ENCODE measurements at regions not wholly inside any gene's neighbourhood (a gene's known extent, or its start where the extent isn't known, plus 50 kb on each side); places are given as distances from the start of the nearest gene placed in this dataset.

- ATAC-seq: no peak
Measured at GRCh38 chr11:81839976-81840375, 893.7 kb downstream of the FAM181B start.

GRCh38 chr11:81839016-81839415 is 894.6 kb downstream of the FAM181B start:
- no peak for TF ChIP-seq SNAI2 (CRISPR knock-in tag; IDR thresholded peaks at IDR 0.05)
- no peak for TF ChIP-seq TSHZ2 (CRISPR knock-in tag; IDR thresholded peaks at IDR 0.05)
- no peak for TF ChIP-seq ZNF70 (CRISPR knock-in tag; IDR thresholded peaks at IDR 0.05)
- TF ChIP-seq ZFP30 (CRISPR knock-in tag; IDR thresholded peaks at IDR 0.05): no peak
- TF ChIP-seq ZFP3 (CRISPR knock-in tag; IDR thresholded peaks at IDR 0.05): no peak
- no peak for TF ChIP-seq ZC3H10 (CRISPR knock-in tag; IDR thresholded peaks at IDR 0.05)
- TF ChIP-seq ISL1 (CRISPR knock-in tag; IDR thresholded peaks at IDR 0.05): no peak
- no peak for TF ChIP-seq BACH2 (CRISPR knock-in tag; IDR thresholded peaks at IDR 0.05; ENCODE audit: borderline replicate concordance)
- no peak for TF ChIP-seq TCF4 (CRISPR knock-in tag; IDR thresholded peaks at IDR 0.05; ENCODE audit: borderline replicate concordance)
- no peak for TF ChIP-seq ZNF565 (CRISPR knock-in tag; conservative IDR thresholded peaks at IDR 0.05; ENCODE audit: low read depth)
- no peak for TF ChIP-seq PPARA (CRISPR knock-in tag; IDR thresholded peaks at IDR 0.05; ENCODE audit: borderline replicate concordance)
- TF ChIP-seq CREB5 (CRISPR knock-in tag; IDR thresholded peaks at IDR 0.05; ENCODE audit: low read depth): no peak
- no peak for TF ChIP-seq TOX (CRISPR knock-in tag; IDR thresholded peaks at IDR 0.05; ENCODE audit: borderline replicate concordance)
- no peak for TF ChIP-seq RARB (CRISPR knock-in tag; IDR thresholded peaks at IDR 0.05)
- no peak for ATAC-seq

More at GRCh38 chr11:81839976-81840375, 893.7 kb downstream of the FAM181B start:
- TF ChIP-seq TSHZ2 (CRISPR knock-in tag; IDR thresholded peaks at IDR 0.05) (no peak), RARB (CRISPR knock-in tag; IDR thresholded peaks at IDR 0.05) (no peak), TOX (CRISPR knock-in tag; IDR thresholded peaks at IDR 0.05; ENCODE audit: borderline replicate concordance) (no peak), ZNF70 (CRISPR knock-in tag; IDR thresholded peaks at IDR 0.05) (no peak), CREB5 (CRISPR knock-in tag; IDR thresholded peaks at IDR 0.05; ENCODE audit: low read depth) (no peak)

- TF ChIP-seq TCF4 (CRISPR knock-in tag; IDR thresholded peaks at IDR 0.05; ENCODE audit: borderline replicate concordance) (no peak), CSRNP3 (CRISPR knock-in tag; IDR thresholded peaks at IDR 0.05) (no peak), POU6F1 (CRISPR knock-in tag; IDR thresholded peaks at IDR 0.05; ENCODE audit: borderline replicate concordance, low read depth) (no peak), TSHZ2 (CRISPR knock-in tag; IDR thresholded peaks at IDR 0.05) (no peak), OSR1 (CRISPR knock-in tag; IDR thresholded peaks at IDR 0.05) (no peak), ARNTL (CRISPR knock-in tag; IDR thresholded peaks at IDR 0.05; ENCODE audit: borderline replicate concordance, low read depth) (no peak), ZNF565 (CRISPR knock-in tag; conservative IDR thresholded peaks at IDR 0.05; ENCODE audit: low read depth) (no peak), SNAI2 (CRISPR knock-in tag; IDR thresholded peaks at IDR 0.05) (no peak), ZNF8 (CRISPR knock-in tag; IDR thresholded peaks at IDR 0.05) (no peak), BACH2 (CRISPR knock-in tag; IDR thresholded peaks at IDR 0.05; ENCODE audit: borderline replicate concordance) (no peak)
- ATAC-seq: no peak
Measured at GRCh38 chr11:81829976-81830375, 903.7 kb downstream of the FAM181B start.

All from SK-N-SH treated with all-trans-retinoic acid at 6 μM for 48 hours (cell line).